HuH-7.5 (cell line): ENCODE measurements at regions not wholly inside any gene's neighbourhood (a gene's known extent, or its start where the extent isn't known, plus 50 kb on each side); places are given as distances from the start of the nearest gene placed in this dataset.

Experiments
- DNase-seq: peaks from one replicate; pipeline ENCODE4 v3.0.0; 2011; ENCODE audit warnings: low spot score

GRCh38 chr13:74485757-74486156, 351.6 kb upstream of the KLF12 start:
- DNase-seq, result no peak

- DNase-seq, result no peak
Measured at GRCh38 chr13:74479124-74479523, 344.9 kb upstream of the KLF12 start.

GRCh38 chr13:74476788-74477187, 342.6 kb upstream of the KLF12 start:
- no peak for DNase-seq

GRCh38 chr13:74476365-74476764, 342.2 kb upstream of the KLF12 start:
- no peak for DNase-seq

GRCh38 chr13:74466864-74467263, 332.7 kb upstream of the KLF12 start:
- no peak for DNase-seq

GRCh38 chr13:74466020-74466419, 331.8 kb upstream of the KLF12 start:
- DNase-seq, result no peak

- DNase-seq, result no peak
Measured at GRCh38 chr13:74465271-74465670, 331.1 kb upstream of the KLF12 start.

- no peak for DNase-seq
Measured at GRCh38 chr13:74464670-74465069, 330.5 kb upstream of the KLF12 start.

- DNase-seq, result no peak
Measured at GRCh38 chr13:74461011-74461410, 326.8 kb upstream of the KLF12 start.

- DNase-seq, result no peak
Measured at GRCh38 chr13:74452881-74453280, 318.7 kb upstream of the KLF12 start.

GRCh38 chr13:74452176-74452575, 318.0 kb upstream of the KLF12 start:
- no peak for DNase-seq

- no peak for DNase-seq
Measured at GRCh38 chr13:74450964-74451363, 316.8 kb upstream of the KLF12 start.

GRCh38 chr13:74450525-74450845, 316.3 kb upstream of the KLF12 start:
- DNase-seq, result no peak

GRCh38 chr13:74449811-74450524, 315.8 kb upstream of the KLF12 start:
- no peak for DNase-seq

- DNase-seq, result no peak
Measured at GRCh38 chr13:74444864-74445479, 310.8 kb upstream of the KLF12 start.

GRCh38 chr13:74444161-74444571, 310.0 kb upstream of the KLF12 start:
- DNase-seq, result no peak

- DNase-seq, result no peak
Measured at GRCh38 chr13:74443631-74444030, 309.4 kb upstream of the KLF12 start.

- no peak for DNase-seq
Measured at GRCh38 chr13:74442751-74443150, 308.5 kb upstream of the KLF12 start.

GRCh38 chr13:74438901-74439300, 304.7 kb upstream of the KLF12 start:
- no peak for DNase-seq

GRCh38 chr13:74434782-74435181, 300.6 kb upstream of the KLF12 start:
- no peak for DNase-seq

GRCh38 chr13:74424455-74424854, 290.3 kb upstream of the KLF12 start:
- no peak for DNase-seq

- DNase-seq, result no peak
Measured at GRCh38 chr13:74423434-74423833, 289.2 kb upstream of the KLF12 start.

GRCh38 chr13:74414458-74414857, 280.3 kb upstream of the KLF12 start:
- no peak for DNase-seq

GRCh38 chr13:74413482-74413881, 279.3 kb upstream of the KLF12 start:
- DNase-seq, result no peak
